ENCODE measurements at regions not wholly inside any gene's neighbourhood (a gene's known extent, or its start where the extent isn't known, plus 50 kb on each side); places are given as distances from the start of the nearest gene placed in this dataset.

- no peak for DNase-seq (ENCODE audit: low read depth, low spot score)
- TF ChIP-seq, protein P1, sequence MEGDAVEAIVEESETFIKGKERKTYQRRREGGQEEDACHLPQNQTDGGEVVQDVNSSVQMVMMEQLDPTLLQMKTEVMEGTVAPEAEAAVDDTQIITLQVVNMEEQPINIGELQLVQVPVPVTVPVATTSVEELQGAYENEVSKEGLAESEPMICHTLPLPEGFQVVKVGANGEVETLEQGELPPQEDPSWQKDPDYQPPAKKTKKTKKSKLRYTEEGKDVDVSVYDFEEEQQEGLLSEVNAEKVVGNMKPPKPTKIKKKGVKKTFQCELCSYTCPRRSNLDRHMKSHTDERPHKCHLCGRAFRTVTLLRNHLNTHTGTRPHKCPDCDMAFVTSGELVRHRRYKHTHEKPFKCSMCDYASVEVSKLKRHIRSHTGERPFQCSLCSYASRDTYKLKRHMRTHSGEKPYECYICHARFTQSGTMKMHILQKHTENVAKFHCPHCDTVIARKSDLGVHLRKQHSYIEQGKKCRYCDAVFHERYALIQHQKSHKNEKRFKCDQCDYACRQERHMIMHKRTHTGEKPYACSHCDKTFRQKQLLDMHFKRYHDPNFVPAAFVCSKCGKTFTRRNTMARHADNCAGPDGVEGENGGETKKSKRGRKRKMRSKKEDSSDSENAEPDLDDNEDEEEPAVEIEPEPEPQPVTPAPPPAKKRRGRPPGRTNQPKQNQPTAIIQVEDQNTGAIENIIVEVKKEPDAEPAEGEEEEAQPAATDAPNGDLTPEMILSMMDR (IDR thresholded peaks at IDR 0.05; ENCODE audit: low read depth, low read length): no peak
These were observed 670.1 kb upstream of the EPHA5 start for GRCh38 chr4:66340286-66340893.

DNA sequence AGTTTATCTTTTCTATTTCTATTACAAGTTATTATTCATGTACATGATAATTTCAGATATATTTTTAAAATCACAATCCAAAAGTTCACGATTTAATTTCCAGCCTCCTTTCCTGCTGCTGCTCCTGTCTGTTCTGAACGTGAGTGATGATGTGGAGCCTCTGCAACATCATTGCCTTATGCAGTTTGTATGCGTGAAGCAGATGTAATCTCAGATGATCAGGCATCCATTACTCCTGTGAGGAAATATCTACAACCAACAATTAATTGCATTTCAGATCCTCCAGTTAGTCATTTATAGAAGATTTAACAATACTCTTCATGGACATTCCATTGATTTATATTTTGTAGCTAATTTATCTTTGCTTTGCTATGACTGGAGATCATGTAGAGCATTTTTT lies 668.7 kb upstream of the EPHA5 start:
- Histone ChIP-seq H3K4me3 (ENCODE audit: low read depth, low read length) (no peak overlapping the region), H3K9me3 (ENCODE audit: control insufficient read depth, insufficient read depth, low read length) (peaks cover 2% of the 10 kb centered on the region; the same call in 1 of the 2 replicates), H3K27me3 (ENCODE audit: control insufficient read depth, insufficient read depth, low read length) (no peaks in the 10 kb centered on the region), H3K27ac (ENCODE audit: low read depth, low read length) (no peak overlapping the region)
- ChIA-PET CTCF (no interaction called here), POLR2A (no interaction called here)
- DNase-seq (ENCODE audit: low read depth, low spot score): no peak
- TF ChIP-seq, protein P1 (IDR thresholded peaks at IDR 0.05; ENCODE audit: low read depth, low read length): no peak

More at GRCh38 chr4:66340286-66340893, 670.1 kb upstream of the EPHA5 start:
- ChIA-PET CTCF (no interaction called here), POLR2A (no interaction called here)
- Histone ChIP-seq H3K27me3 (ENCODE audit: control insufficient read depth, insufficient read depth, low read length) (no peaks in the 10 kb centered on the region), H3K9me3 (ENCODE audit: control insufficient read depth, insufficient read depth, low read length) (peaks cover 2% of the 10 kb centered on the region; the same call in 1 of the 2 replicates), H3K4me3 (ENCODE audit: low read depth, low read length) (no peak overlapping the region), H3K27ac (ENCODE audit: low read depth, low read length) (no peak overlapping the region)

- TF ChIP-seq, protein P1 (IDR thresholded peaks at IDR 0.05; ENCODE audit: low read depth, low read length): no peak
- ChIA-PET POLR2A (no interaction called here), CTCF (no interaction called here)
- no peaks in the 10 kb centered on the region for H3K27me3 ChIP-seq (ENCODE audit: control insufficient read depth, insufficient read depth, low read length)
- no peak for DNase-seq (ENCODE audit: low read depth, low spot score)
- peaks cover under 1% of the 10 kb centered on the region; the same call in 1 of the 2 replicates for H3K9me3 ChIP-seq (ENCODE audit: control insufficient read depth, insufficient read depth, low read length)
- no peak overlapping the region for H3K27ac ChIP-seq (ENCODE audit: low read depth, low read length)
- H3K4me3 ChIP-seq (ENCODE audit: low read depth, low read length): no peak overlapping the region
These were observed 661.5 kb upstream of the EPHA5 start for GRCh38 chr4:66331761-66332160.

- no peaks in the 10 kb centered on the region for H3K27me3 ChIP-seq (ENCODE audit: control insufficient read depth, insufficient read depth, low read length)
- ChIA-PET POLR2A (no interaction called here), CTCF (no interaction called here)
- no peak overlapping the region for H3K4me3 ChIP-seq (ENCODE audit: low read depth, low read length)
- H3K27ac ChIP-seq (ENCODE audit: low read depth, low read length): no peak overlapping the region
- H3K9me3 ChIP-seq (ENCODE audit: control insufficient read depth, insufficient read depth, low read length): no peaks in the 10 kb centered on the region
- TF ChIP-seq, protein P1 (IDR thresholded peaks at IDR 0.05; ENCODE audit: low read depth, low read length): no peak
- DNase-seq (ENCODE audit: low read depth, low spot score): no peak
These were observed 659.8 kb upstream of the EPHA5 start for GRCh38 chr4:66330125-66330524.

DNA sequence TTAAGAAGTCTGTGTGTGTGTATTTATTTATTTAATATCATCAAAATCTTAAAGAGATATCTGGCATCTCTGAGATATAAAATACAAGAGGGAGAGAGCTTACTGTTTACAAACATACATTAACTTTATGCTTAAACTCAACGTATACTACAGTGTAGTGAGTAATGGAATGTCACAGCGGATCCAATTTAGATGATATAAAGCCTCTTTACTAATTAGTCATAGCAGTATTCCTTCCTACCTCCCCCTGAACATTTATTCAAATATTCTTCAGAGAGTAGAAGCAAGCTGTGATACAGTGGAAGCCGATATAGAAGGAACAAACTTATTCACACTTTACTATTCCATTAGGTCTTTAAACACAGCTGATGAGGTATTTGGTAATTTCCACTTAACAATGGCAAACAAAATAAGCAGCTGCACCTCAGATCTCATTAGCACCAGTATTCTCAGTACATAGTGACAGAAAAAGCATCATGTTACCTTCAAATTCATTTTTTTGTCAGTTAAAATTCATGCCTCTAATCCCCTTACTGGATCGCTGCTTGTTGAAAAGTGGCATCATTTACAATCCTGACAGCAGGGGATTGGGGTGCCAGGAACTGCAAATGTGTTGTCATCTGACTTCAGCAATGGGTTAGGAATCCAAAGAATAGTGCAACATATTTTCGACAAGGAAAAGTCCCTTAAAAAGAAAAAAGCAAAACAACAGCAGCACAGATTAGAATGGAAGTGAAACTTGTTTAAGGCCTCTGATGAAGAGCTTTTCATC lies 658.7 kb upstream of the EPHA5 start:
- TF ChIP-seq, protein P1 (IDR thresholded peaks at IDR 0.05; ENCODE audit: low read depth, low read length): no peak
- Histone ChIP-seq H3K4me3 (ENCODE audit: low read depth, low read length) (no peak overlapping the region), H3K27me3 (ENCODE audit: control insufficient read depth, insufficient read depth, low read length) (no peaks in the 10 kb centered on the region), H3K9me3 (ENCODE audit: control insufficient read depth, insufficient read depth, low read length) (no peaks in the 10 kb centered on the region; the same call in 1 of the 2 replicates), H3K27ac (ENCODE audit: low read depth, low read length) (no peak overlapping the region)
- CTCF ChIA-PET: no interaction called here
- POLR2A ChIA-PET: no interaction called here
- no peak for DNase-seq (ENCODE audit: low read depth, low spot score)

All from AG04450 (cell line).